Left renal cortex interstitium (tissue), 4 donors: ENCODE measurements at regions not wholly inside any gene's neighbourhood (a gene's known extent, or its start where the extent isn't known, plus 50 kb on each side); places are given as distances from the start of the nearest gene placed in this dataset.
"Not testable (repeated sequence)": the region's sequence is repeated elsewhere in the genome, so short reads cannot be mapped to it uniquely, and the experiment has no call there.

ENCODE experiments used
- DNase-seq, 4 donors: peaks; one replicate each; pipeline ENCODE4 v3.0.0-alpha.2; 2013; ENCODE audit warnings: low read depth in 4 of 4, low spot score in 2 of 4, missing footprints in 1 of 4

- DNase-seq, result no peak
Observed at GRCh38 chr10:3258394-3258793, 85.8 kb upstream of the PITRM1 start.

- DNase-seq, result no peak
Observed at GRCh38 chr10:3255616-3256015, 83.0 kb upstream of the PITRM1 start.

DNA sequence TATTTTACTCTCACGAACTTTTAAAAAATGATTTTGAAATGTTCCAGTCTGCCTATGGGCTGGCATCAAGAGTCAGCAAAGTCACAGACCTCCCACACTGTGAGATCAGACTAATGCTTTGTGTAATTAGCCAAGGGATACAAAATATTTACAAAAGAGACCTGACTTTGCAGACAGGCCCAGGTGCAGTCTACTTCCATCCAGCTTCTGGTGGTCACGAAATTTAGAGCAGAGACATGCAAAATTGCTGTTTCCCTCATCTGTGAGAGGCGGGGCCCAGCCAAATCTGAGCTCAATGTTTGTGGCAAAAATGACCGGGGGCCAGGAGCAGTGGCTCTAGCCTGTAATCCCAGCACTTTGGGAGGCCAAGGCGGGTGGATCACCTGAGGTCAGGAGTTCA is 82.5 kb upstream of the PITRM1 start:
- no peak for DNase-seq

DNA sequence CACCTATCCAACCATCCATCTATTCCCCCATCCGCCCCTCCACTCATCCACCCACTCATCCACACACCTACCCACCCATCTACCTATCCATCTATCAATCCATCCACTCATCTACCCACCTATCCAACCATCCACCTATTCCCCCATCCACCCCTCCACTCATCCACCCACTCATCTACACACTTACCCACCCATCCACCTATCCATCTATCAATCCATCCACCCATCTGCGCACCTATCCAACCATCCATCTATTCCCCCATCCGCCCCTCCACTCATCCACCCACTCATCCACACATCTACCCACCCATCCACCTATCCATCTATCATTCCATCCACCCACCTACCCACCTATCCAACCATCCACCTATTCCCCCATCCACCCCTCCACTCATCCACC is 81.4 kb upstream of the PITRM1 start:
- DNase-seq, result not testable (repeated sequence)

- DNase-seq, result no peak
Observed at GRCh38 chr10:3251172-3251571, 78.6 kb upstream of the PITRM1 start.

- no peak for DNase-seq
Observed at GRCh38 chr10:3249307-3249889, 76.8 kb upstream of the PITRM1 start.

GRCh38 chr10:3248526-3249306 is 76.1 kb upstream of the PITRM1 start:
- no peak for DNase-seq

GRCh38 chr10:3245395-3245794 is 72.8 kb upstream of the PITRM1 start:
- DNase-seq, result no peak

GRCh38 chr10:3241967-3242650 is 69.5 kb upstream of the PITRM1 start:
- no peak for DNase-seq

DNA sequence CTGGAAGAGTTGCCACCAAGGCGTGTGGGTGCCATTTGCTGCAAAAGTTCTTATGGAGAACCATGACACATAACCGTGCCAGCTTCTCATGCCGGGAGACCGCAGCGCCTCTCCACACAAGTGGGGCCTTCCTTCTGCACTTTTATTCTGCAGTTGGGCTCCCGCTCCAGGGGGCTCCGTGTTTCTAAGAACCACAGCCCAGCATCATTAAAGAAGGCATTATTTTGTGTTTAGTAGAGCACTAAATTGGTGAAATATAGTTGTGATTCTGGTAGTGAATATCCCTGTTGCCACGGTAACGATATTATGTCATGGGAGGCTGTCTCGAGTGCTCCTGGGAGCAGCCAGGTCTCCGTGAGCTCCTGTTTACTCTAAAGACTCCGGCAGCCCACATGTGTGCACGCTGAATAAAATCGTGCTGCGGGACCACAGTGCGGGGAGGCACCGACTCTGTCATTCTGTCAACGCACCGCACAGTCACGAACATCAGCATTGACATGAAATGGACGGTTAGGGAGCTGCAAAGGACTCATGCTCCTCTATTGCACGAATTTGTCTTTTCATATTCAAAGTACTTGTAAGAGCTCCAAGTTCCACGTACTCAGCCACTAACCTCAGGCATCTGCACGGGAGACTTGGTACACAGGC is 68.8 kb upstream of the PITRM1 start:
- no peak for DNase-seq

- no peak for DNase-seq
Observed at GRCh38 chr10:3239920-3240894, 67.6 kb upstream of the PITRM1 start.

DNA sequence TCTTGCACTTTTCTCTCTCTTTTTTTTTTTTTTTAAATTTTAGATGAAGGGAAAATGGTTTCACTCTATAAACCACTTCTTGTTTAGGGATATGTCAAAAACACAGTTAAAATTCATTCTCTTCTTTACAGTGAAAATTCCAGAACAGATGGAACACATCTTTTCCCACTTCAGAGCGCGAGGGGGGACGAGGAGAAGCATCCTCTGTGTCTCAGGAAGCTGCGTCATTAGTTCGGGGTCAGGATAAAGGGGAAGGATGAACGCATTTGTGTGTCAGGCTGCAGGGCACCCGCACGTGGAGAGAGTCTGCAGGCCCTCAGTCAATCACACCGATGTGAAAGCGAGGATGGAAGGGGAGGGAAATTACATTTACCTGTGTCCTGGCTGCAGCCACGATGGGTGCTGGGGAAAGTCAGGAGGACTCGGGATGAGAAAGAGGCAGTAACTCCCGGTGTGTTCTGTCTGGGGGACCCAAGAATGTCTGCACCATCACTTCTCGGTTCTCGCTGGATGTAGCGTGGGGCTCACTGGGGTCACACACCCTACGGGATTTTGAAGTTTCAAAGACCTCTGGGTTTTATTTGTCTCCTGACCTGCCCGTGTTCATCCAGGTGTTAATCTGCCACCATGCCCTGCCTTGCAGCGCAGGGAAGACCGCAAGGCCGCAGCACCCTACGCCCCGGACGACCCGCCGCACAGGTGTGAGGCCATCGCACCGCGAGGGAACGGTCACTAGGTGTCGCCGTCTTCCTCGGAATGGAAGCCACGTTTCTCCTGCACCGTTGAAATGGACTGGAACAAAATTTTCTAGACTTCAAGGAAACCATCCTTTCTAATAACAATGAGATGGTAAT is 66.7 kb upstream of the PITRM1 start:
- DNase-seq, result no peak

- DNase-seq, result no peak
Observed at GRCh38 chr10:3238115-3238871, 65.7 kb upstream of the PITRM1 start.

GRCh38 chr10:3237530-3237929 is 64.9 kb upstream of the PITRM1 start:
- DNase-seq, result no peak

DNA sequence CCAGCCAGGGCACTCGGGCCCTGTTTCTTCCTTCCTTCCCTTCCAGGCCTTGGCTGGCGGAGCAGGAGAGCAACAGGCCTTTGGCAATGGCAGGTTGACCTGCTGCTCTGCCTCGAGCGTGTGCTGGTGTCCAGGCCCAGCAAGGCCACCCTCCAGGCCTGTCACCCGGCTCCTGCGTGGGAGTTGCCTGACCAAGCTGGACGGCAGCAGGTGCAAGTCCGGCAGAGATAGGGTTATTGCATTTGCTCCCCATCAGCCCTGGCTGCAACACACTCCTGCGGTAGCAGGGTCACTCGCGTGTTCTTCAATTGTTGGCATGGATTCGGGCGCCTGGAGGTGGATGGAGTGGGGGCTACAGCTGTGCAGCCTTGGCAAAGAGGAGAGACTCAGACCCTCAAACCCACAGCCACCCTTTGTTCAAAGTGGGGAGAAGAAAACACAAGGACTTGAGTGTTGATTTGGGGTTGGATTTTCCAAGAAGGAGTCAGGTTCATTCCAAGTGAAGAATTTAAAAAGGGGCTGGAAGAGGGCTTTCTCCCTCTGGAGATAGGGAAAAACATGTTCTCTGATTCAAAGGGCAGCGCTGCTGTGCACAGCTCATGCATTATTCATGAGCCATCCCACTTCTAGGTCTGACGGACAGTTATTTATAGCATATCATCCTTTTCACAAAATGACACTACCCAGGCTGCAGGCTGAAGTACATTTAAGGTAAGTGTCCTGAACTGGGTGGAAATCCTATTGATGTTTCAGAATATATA is 64.2 kb upstream of the PITRM1 start:
- DNase-seq, result no peak

GRCh38 chr10:3235996-3236510 is 63.5 kb upstream of the PITRM1 start:
- no peak for DNase-seq

- DNase-seq, result no peak
Observed at GRCh38 chr10:3235395-3235794, 62.8 kb upstream of the PITRM1 start.
